ENCODE measurements at regions not wholly inside any gene's neighbourhood (a gene's known extent, or its start where the extent isn't known, plus 50 kb on each side); places are given as distances from the start of the nearest gene placed in this dataset.

DNA sequence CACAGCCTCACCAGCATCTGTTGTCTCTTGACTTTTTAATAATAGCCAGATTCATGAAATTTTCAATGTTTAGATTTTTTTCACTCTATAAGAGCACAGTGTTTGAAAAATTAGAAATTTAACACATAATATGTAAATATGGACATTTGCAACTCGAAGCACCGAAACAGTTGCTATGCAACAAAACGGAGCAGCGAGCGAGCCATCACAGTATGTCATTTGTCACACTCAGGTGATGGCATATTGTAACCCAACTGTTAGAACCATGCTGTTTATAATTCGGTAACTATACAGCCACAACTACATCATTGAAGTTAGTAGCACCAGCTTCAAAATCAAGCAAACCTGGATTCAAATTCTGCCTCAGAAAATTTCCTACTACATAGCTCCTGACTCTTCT, 410.8 kb downstream of the NPIPA8 start:
- TF ChIP-seq, protein P1, sequence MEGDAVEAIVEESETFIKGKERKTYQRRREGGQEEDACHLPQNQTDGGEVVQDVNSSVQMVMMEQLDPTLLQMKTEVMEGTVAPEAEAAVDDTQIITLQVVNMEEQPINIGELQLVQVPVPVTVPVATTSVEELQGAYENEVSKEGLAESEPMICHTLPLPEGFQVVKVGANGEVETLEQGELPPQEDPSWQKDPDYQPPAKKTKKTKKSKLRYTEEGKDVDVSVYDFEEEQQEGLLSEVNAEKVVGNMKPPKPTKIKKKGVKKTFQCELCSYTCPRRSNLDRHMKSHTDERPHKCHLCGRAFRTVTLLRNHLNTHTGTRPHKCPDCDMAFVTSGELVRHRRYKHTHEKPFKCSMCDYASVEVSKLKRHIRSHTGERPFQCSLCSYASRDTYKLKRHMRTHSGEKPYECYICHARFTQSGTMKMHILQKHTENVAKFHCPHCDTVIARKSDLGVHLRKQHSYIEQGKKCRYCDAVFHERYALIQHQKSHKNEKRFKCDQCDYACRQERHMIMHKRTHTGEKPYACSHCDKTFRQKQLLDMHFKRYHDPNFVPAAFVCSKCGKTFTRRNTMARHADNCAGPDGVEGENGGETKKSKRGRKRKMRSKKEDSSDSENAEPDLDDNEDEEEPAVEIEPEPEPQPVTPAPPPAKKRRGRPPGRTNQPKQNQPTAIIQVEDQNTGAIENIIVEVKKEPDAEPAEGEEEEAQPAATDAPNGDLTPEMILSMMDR (IDR thresholded peaks at IDR 0.05): no peak
- TF ChIP-seq POLR2A (IDR thresholded peaks at IDR 0.05): no peak
